Bone marrow (tissue), 2 donors: ENCODE measurements at regions not wholly inside any gene's neighbourhood (a gene's known extent, or its start where the extent isn't known, plus 50 kb on each side); places are given as distances from the start of the nearest gene placed in this dataset.
A peak's percentile ranks its signal among the peaks of the same experiment; 100 is the strongest.
"Not testable (repeated sequence)": the region's sequence is repeated elsewhere in the genome, so short reads cannot be mapped to it uniquely, and the experiment has no call there.

Source experiments
- DNase-seq, 2 donors: peaks; one replicate each; lab custom pipeline; 2025; lab: John Stamatoyannopoulos, UW

DNA sequence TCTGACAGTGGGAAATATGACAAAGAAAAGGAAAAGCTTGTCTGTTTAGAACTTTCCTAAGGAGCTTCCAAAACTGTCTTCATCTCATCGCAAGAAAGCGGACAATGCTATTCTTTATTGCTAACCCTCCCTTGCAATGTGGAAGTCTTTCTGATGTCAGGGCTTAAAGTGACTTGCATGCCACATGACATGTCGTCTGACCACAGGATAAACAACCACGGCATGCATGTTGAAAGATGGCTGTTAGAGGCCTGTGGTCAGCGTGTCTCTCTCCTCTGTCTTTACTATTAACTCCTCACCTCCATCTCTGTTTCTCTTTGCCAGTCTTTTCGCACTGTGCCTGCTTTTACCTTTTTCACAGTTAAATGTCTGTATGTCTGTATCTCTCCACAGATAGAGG is 389.8 kb downstream of the LNPK start:
- no peak for DNase-seq

DNA sequence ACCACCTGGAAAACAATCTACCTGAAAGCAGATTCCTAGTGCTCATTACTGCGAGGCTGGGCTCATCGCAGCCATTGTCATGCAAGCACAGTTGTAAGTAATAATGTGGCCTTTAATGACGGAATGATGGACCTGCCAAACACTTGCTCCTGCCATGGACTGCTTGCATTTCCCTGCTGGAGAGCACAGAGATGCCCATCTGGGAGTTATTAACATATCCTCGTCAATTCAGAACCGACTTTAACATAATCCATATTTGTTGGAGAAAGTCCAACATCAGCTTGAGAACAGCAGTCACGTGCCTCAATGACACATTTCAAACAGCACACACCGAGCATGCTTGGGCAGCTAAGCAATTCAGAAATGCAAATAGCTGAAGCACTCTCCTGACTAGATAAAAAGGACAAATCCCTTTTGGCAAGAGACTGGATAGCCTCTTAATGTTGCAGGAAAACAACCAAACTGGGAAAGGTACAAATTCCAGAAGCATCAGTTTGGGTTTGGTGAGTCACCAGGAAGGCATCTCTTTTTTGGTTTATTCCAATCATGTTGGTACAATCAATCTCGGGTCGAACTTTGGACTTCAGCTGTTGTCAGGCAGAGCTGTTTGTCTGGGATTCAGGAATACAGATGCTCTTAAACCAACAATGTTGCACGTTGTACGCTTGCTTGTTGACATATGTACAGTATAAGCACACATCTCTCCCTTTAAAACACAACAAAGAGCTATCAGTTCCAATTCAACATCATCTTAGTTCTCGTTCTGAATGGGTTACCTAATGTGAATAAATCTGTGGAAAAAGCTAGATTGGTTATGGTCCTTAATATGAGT is 395.8 kb downstream of the LNPK start:
- no peak for DNase-seq

DNA sequence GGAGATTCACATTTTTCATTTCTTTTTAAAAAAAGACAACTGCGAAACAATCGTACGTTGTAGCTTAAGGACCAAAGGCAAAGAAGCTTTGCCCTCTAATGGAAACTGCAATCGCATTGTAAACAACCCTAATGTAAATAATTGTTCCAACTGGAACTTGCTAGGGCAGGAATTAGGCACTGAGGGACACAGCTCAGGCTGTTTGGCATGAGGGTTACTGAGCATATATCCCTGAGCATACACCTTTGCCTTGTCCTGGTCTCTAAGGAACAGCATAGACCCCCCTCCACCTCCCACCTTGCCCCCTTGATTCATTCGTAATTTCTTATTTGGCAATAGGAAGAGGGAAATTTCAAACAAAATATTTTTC is 396.4 kb downstream of the LNPK start:
- no peak for DNase-seq

DNA sequence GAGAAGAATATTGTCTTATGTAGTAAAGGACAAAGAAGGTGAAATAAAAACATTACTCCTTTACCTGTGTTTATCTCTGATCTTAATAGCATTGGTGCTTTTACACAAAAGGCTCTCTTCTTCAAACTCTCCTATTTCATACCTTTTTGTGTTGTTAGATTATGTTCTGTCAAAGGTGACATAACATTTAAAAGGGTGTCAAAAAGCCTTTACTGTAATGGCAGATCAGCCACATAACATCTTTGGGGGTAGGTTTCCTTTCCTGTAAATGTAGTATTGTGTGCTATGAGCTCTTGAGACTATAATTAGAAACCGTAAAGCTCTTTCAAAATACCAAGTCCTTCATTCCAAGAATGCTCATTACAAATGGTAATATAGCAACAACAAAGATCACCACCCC is 400.1 kb downstream of the LNPK start:
- no peak for DNase-seq

DNA sequence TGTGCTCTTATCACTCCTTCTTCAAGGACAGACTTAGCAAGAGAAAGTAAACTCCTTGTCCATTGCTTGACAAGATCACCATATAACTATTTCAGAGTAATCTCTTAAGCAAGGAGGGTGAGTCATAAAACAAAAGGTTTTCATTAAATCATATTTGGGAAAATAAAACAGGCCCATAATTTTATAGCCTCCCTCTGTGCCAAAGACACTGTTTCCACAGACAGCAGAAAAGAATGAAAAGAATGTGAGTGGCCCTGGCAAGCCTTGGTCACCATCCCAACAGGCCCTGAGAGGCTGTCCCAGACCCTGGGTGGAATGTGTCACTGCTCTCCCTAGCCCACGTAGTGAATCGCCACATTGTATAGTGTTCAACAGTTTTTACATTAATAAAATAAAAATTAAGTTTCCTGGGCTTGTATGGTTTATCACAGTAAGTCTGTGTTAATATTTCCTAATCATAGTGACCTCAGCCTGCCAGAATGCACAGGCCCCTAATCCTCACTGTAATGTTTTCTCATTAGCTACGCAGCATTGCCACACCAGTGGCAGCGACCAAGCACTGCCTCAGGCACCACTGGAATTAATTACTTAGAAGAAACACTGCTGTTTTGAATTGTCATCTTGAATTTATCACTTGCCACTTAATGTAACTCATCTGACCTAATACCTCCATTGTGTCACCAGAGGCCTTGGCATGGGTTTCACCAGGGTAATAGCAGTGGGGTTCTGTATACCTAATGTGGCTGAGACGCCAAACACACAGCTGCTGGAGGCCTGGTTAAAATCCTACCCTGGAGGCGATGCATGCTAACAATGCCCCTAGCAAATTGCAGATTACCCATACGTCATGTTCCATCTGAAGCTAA is 401.9 kb downstream of the LNPK start:
- DNase-seq: no peak

DNA sequence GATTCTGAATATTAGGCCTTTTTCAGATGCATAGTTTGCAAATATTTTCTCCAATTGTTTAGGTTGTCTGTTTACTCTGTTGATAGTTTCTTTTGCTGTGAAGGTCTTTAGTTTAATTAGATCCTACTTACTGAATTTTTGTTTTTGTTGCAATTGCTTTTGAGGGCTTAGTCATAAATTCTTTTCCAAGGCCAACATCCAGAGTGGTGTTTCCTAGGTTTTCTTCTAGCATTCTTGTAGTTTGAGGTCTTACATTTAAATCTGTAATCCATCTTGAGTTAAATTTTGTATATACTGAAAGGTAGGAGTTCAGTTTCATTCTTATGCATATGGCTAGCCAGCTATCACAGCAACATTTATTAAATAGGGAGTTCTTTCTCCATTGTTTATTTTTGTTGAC is 404.8 kb downstream of the LNPK start:
- DNase-seq: no peak

DNA sequence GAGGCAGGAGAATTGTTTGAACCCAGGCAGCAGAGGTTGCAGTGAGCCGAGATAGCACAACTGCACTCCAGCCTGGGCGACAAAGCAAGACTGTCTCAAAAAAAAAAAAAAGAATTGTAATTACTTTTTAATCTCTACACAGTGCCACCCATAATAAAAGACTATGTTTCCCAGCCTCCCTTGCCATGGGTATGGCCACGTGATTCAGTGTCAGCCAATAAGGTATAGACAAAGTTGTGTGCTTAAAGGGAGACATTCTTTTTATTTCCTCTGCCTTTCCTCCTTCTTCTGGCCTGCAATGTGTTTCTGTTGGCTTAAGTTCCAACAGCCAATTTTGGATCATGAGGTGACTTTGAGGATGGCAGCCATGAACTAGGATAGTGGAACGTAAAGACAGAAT is 406.9 kb downstream of the LNPK start:
- DNase-seq: no peak

DNA sequence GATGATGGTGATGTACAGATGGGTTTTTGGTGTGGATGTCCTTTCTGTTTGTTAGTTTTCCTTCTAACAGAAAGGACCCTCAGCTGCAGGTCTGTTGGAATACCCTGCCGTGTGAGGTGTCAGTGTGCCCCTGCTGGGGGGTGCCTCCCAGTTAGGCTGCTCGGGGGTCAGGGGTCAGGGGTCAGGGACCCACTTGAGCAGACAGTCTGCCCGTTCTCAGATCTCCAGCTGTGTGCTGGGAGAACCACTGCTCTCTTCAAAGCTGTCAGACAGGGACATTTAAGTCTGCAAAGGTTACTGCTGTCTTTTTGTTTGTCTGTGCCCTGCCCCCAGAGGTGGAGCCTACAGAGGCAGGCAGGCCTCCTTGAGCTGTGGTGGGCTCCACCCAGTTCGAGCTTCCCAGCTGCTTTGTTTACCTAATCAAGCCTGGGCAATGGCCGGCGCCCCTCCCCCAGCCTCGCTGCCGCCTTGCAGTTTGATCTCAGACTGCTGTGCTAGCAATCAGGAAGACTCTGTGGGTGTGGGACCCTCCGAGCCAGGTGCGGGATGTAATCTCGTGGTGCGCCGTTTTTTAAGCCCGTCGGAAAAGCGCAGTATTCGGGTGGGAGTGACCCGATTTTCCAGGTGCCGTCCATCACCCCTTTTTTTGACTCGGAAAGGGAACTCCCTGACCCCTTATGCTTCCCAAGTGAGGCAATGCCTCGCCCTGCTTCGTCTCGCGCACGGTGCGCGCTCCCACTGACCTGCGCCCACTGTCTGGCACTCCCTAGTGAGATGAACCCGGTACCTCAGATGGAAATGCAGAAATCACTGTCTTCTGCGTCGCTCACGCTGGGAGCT is 408.2 kb downstream of the LNPK start:
- DNase-seq: not testable (repeated sequence)

DNA sequence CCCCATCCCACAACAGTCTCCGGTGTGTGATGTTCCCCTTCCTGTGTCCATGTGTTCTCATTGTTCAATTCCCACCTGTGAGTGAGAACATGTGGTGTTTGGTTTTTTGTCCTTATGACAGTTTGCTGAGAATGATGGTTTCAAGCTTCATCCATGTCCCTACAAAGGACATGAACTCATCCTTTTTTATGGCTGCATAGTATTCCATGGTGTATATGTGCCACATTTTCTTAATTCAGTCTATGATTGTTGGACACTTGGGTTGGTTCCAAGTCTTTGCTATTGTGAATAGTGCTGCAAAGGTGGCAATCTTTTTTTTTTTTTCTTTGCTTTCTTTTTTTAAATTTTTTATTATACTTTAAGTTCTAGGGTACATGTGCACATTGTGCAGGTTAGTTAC is 406.7 kb upstream of the ATP5MC3 start:
- not testable (repeated sequence) for DNase-seq

DNA sequence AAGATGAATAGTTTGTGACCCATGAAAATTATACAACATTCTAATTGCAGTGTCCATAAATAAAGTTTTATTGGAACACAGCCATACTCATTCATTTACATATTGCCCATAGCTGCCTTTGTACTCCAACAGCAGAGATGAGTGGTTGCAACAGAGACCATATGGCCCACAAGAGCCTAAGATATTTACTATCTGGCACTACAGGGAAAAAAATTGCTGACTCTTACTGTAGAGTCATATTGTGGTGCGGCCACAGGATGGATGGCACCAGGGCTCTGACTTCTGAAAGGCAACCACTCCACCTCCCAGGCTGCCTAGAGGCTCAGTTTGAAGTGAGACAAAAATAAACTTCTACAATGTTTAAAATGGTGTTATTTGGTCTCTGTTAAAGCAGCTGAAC is 404.0 kb upstream of the ATP5MC3 start:
- DNase-seq: no peak

DNA sequence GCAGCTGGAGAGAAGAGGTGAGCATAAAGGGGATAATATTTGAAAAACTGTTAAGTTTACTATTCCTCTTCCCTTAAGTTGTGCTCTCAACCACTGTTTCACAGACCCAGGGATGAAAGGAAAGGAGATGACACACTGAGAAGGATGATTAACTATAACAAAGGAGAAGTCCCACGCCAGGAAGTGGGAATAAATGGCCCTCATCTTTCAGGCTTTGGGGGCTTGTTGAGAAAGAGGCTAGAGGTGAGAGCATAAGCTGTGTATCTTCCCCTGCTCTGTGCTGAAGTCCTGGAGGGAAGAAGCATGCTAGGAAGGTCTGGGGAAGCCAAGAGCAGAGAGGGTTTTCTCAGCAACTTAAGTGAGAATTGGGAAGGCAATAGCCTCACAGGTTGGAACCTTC is 399.1 kb upstream of the ATP5MC3 start:
- no peak for DNase-seq

DNA sequence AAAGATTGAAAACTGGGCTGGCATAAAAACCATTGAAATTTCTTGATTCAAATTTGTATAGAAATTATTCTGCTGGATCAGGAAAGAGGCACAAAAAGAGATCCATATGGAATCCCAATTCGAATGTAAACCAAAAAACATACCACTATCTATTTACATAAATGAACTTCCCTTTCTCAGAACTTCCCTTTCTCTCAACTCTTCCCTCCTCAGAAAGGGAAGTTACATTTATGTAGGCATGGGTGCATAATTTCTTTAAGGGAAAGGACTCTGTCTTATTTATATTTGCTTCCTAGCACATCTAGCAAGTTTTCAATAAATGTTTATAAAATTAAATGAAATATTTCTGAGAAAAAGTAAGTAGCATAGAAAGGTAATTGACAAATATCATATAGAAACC is 398.1 kb upstream of the ATP5MC3 start:
- peak in 1 of 2 donors; percentile 7 for DNase-seq

DNA sequence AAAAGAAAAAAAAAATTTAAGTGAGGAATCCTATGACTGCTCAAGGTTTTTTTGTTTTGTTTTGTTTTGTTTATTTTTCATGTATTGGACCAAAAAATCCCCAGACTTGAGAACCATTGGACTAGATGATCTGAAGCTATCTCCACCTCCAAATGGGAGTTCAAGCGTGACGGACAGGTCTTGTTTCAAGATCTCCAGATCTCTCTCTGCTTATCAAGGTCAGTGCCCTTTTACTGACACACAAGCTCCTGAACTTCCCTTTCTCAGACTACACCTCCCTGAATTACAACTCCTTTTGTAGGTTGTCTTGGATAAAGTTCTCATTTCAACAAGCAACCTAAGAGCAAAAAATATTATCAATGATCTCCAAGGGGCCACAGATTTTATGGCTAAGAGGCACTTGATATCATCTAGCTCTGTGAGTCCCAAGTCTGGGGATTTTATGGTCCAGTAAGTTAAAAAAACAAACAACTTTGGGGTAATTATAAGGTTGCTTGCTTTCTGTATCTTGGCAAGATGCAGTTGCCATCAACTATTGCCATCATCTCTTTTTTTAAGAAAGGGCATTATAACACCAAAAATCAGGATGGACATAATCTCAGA is 396.0 kb upstream of the ATP5MC3 start:
- DNase-seq: no peak

DNA sequence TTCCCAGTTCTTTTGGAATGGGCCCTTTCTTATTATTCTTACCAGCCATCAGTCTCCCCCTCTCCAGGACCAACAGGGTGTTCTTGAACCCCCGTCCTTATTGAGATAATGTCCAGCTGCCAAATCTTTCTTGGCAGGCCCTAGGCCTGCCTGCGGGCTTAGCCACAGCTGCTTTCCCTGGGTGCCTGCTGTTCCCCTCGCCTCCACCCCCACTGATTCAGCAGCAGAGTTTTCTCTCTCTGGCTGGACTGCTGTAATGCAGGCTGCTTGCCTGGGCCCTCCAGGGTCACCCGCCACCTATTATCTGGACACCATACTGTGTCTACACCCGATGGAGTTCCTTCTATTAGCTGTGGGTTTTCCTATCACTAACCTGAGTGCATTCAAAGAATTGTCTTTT is 395.4 kb upstream of the ATP5MC3 start:
- no peak for DNase-seq

DNA sequence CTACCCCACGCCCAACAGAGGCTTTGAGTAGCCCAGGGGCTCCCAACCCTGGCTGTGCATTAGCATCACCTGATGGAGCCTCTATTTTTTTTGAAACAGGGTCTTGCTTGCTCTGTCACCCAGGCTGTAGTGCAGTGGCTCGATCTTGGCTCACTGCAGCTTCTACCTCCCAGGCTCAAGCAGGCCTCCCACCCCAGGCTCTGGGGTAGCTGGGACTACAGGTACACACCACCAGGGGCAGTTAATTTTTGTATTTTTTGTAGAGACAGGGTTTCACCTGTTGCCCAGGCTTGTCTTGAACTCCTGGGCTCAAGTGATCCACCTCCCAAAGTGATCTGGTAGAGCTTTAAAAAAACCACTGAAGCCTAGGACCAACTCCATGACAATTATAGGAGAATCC is 394.8 kb upstream of the ATP5MC3 start:
- DNase-seq: no peak

DNA sequence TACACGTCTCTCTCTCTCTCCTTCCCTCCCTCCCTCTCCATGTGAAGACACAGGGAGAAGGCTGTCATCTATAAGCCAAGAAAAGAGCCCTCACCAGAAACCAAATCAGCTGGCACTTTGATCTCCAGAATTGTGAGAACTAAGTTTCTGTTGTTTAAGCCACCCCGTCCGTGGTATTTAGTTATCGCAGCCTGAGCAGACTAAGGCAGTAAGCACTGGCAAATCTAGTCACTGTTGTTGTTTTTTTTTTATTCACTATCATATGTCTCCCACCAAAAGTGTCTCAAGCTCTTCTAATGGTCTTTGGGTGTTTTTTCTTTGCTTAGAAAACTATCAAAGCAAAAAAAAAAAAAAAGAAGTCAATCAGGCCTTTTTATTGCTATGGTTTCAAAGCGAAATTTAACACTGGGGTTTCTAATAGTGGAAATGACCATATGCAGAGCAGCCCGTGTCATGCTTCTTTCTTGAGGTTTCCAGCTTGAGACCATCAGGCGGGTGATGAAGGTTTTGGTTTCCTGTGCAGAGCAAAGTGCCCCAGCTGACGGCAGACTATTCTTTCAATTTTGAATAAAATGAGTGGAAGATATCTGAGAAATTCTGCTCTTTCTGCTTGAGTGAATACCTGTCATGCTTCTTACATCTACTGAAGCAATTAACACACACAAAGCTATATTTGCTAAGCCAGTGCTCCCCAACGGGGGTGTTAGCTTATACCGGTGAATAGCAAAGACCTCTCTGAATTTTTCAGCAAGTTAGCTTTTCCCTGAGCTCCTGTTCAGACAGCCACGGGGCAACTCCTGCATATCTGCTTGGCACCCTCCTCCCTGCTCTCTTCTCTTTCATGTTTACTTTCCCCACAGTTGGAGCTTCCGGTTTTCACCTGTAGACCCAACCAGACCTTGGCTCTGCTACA is 394.1 kb upstream of the ATP5MC3 start:
- no peak for DNase-seq

DNA sequence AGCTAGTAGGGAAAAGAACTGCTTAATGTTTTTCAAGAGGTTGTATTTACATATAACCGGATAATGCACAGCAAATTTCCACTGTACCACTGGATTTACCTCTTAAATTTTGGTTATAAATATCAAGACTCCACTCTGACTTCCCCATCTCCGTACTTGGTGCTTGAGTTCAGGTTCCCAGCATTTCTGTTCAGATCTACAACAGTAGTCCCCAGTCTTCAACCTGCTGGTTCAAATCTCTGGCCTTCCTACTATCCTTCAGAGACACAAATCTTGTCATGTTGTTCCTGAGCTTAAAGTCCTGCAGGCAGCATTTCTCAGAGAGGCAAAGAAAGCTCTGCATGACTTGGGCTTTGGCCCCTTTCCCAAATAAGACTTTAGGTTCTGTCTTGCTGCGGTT is 392.6 kb upstream of the ATP5MC3 start:
- no peak for DNase-seq

DNA sequence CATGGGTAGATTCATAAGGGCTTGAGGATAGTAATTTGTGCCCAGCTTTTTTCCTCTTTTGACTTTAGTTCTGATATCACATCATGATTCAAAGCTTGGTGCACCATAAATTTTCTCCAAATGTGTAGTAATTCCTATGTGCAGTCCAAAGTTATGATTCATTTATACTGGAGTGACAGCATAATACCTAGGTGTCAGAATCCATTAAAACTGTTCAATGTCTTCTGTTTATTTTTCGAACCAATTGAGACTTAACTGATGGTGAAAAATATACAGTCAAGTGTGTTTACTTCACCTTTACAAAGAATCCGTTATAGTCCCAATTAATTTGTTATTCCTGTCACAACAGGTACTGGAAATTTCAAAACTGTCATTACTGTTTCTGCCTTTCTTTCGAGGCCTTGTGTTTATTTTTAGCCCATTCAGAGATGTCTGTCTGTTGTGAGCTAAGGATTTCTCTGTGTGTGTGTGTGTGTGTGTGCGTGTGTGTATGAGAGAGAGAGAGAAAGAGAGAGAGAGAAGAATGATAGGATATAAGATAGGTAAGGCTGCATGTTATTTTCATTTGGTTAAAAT is 389.7 kb upstream of the ATP5MC3 start:
- no peak for DNase-seq

DNA sequence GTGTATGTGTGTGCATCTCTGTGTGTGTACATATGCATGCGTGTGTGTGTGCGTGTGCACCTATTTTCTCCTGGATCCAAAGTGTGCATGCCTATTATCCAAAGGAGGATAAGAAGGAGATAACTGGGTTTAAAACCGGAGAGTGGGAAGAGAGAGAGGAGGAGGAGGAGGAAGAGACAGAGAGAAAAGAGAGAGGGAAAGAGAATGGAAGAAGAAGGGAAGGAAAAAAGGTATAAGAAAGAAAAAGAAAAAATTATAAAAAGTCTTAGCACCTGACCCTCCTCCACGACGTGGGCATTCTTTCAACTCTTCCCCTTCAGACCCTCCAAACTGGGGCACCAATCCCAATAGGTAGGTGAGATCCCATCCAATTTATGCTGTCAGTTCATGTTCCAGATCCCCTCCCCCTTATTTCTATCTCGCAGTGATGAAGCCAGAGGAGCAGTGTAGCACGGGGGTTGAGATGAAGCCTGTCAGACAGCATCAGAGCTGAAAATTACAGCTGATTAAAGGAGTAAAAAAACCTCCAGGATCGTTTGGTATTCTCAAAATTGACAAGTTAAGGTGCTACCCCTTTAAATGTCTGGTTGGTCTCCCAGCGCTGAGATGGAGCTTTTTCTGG is 386.7 kb upstream of the ATP5MC3 start:
- no peak for DNase-seq

DNA sequence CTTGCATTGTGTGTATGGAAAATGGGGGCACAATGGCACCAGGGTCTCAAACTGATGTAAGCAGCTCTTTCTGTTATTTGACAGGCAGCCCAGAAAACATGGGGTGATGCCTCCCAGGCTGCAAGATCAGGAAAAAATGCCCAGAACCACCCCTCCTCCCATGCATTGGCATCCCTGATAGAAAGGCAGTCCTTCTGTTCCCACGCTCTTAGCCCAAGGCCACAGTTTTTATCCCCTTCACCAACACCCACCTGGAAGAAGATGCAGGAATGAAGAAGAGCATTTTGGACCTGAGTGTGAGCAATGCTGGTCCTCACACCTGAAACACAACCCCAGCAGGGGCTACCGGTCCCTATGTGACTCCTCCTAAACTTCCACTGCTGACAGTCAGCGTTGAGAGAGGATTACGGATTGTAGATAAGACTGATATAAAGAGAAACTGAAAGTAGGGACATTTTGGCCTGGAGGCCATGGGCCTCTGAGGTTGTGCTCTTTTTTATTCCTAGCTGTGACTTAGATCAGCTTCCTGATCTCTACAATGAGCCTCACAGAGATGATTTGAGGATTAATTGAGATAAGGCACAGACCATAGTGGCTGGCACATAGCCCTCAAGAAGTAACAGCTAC is 386.0 kb upstream of the ATP5MC3 start:
- no peak for DNase-seq
